ENCODE measurements at regions not wholly inside any gene's neighbourhood (a gene's known extent, or its start where the extent isn't known, plus 50 kb on each side); places are given as distances from the start of the nearest gene placed in this dataset.

DNA sequence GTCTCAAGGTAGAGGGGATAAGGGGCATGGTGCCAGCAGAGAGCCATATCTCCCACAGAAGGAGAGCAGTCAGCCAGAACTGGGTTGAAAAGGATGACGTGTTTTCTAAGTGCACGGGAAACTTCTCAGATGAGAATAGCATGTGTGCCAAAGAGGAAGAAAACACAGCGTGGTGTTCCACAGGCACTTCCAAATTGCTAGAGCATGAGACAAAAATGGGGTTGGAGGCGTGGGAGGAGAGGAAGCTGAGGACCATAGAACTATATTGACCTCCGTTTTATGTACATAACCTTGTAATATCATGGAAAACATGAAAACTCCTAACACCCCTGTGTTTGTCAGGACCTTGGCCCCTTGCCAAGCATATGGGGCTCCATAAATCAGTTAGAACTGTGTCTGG is 682.7 kb upstream of the RAB6C start:
- DNase-seq (ENCODE audit: low read depth in 2 of 2): no peak

DNA sequence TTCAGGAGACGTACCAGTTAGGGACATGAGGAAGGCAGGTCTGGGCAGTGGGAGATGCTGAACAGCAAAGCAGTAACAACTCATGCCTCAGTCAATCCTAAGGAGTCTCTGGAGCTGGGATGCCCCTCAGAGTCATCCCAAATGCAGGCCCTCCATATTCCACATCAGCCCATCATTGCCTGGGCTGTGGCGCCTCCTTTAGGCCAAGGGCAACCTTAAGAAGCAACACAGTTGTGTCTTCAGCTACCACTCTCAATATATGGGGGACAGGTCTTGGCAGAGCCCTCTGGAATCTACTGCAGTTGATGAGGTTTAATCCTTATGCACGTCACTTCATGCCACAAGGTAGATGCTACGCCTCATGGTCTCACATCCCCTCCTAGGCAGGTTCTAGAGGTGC is 682.0 kb upstream of the RAB6C start:
- DNase-seq (ENCODE audit: low read depth in 2 of 2): no peak

DNA sequence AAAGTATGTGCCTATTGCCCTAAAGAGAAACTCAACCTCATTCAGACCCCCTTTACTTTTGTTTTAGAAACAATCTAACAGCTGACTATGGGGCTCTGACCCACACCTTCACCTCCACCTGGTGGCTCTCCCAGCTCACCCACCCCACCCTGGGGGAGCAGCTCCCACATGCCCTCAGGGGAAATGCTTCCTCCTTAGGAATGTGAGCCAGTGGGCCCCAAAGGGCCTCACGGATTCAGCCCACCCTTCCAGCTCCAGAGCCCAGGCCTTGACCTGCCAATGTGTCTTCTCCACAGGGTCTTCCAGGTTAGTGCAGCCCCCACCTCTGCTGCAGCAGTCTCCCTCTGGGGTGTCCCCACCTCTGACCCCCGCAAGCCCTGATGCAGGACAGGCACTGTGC is 680.1 kb upstream of the RAB6C start:
- no peak for DNase-seq (ENCODE audit: low read depth in 2 of 2)

DNA sequence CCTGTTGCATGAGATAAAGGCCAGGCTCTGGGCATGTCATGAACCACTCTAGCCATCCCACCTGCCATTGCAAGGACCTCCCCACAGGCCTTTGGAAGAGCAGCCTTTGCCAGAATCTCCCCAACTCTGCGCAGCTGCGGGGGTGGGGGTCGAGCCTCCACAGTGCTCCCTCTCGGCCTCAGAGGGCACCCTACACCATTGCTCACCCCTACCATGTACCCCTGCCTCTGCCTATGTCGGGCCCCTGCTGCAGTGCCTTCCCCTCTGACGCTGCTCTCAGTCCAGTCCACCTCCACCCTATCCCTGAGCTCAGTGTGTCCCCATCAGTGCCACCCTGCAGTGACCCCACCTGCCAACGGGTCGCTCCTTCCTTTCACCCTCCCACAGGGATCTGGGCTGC is 679.7 kb upstream of the RAB6C start:
- no peak for DNase-seq (ENCODE audit: low read depth in 2 of 2)

GRCh38 chr2:129300456-129300855 is 679.0 kb upstream of the RAB6C start:
- no peak for DNase-seq (ENCODE audit: low read depth in 2 of 2)

- DNase-seq (ENCODE audit: low read depth in 2 of 2): no peak
Observed at GRCh38 chr2:129301431-129301913, 678.0 kb upstream of the RAB6C start.

DNA sequence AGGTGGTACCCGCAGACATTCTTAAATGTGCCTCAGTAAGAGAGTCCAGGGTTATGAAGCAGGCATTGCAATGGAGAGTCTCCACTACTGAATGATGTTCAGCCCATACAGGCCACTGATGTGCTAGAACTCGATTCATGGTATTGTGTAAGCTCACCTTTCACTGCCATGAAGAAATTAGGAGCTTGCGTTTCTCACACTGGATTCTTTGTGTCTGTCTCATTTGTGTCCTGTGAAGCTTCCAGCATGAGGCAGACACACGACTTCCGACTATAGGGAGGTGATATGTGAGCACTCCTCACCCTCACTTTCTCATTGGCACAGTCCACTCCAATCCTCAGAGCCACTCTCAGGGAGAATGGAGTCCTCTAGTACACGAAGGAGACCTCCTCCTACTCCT is 677.4 kb upstream of the RAB6C start:
- no peak for DNase-seq (ENCODE audit: low read depth in 2 of 2)

- no peak for DNase-seq (ENCODE audit: low read depth in 2 of 2)
Observed at GRCh38 chr2:129302561-129303183, 676.8 kb upstream of the RAB6C start.

DNA sequence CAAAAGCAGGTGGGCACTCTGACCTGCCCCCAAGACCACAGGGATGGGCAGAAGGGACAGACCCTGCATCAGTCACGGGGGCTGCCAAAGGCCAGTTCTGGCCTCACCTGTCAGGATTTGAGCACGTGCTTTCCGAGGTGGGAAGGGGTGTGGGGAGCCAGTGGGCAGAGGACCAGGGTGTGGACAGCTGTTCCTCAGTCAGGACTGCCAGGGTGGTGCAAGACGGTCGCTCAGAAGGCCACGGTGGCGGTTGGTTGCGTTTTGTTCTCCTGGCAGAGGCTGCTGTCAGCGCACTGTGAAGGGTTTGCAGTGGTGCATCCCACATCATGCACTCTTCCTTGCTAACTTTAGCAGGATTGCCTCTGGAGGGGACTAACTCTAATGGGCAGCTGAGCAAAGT is 665.3 kb upstream of the RAB6C start:
- no peak for DNase-seq (ENCODE audit: low read depth in 2 of 2)

DNA sequence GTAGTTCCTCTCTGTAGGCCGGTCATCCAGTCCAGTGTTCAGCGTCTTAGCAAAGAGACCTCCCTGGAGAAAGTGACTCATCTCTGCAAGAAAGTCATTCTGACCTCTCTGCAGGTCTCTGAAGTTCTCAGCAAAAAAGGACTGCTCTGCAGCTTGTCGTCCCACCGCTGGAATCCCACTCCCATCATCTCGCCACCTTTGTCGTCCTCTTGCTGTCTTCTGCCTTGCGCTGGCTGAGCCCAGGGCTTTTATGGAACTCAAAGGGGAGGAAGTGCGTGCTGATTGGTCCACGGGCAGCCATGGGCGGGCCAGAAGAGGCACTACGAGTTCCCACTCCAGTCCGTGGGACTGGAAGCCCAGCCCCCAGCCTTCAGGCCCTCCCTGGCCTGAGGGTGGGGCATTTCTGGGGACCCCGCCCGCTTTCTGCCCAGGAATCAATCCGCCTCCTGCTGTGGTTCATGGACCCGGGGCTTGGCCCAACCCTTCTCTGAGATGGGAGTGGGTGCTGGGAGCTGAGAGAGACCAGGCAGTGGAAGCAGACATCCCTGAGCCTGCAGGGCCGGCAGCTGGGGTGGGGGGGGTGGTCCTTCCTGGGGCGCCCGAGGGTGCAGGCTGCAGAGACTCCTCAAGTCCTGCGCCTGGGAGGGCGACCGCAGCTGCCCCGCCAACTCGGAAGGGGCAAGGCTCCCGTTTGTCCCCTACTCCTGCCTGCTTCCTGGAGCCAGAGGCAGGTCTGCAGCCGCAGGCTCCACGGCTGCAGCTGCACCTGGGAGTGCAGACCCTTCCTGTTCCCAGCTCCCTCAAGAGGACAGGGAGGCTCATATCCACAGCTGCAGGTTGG is 660.7 kb upstream of the RAB6C start:
- no peak for DNase-seq (ENCODE audit: low read depth in 2 of 2)

DNA sequence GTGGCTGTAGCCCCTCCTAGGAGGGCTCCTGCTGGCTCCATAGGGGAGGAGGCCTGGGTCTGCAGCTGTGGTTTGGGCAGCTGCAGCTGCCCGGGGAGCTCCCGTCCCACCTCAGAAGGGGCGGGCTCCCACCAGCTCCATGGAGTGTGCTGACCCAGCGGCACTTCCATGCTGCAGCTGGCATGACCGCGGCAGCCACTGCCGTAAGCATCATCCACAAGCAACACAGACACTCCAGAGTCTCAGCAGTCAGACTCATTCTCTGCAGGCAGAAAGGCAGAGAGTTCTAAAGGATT is 660.1 kb upstream of the RAB6C start:
- no peak for DNase-seq (ENCODE audit: low read depth in 2 of 2)

- no peak for DNase-seq (ENCODE audit: low read depth in 2 of 2)
Observed at GRCh38 chr2:129320288-129320687, 659.2 kb upstream of the RAB6C start.

- DNase-seq (ENCODE audit: low read depth in 2 of 2): no peak
Observed at GRCh38 chr2:129324349-129324748, 655.1 kb upstream of the RAB6C start.

- DNase-seq (ENCODE audit: low read depth in 2 of 2): no peak
Observed at GRCh38 chr2:129325151-129325550, 654.3 kb upstream of the RAB6C start.

DNA sequence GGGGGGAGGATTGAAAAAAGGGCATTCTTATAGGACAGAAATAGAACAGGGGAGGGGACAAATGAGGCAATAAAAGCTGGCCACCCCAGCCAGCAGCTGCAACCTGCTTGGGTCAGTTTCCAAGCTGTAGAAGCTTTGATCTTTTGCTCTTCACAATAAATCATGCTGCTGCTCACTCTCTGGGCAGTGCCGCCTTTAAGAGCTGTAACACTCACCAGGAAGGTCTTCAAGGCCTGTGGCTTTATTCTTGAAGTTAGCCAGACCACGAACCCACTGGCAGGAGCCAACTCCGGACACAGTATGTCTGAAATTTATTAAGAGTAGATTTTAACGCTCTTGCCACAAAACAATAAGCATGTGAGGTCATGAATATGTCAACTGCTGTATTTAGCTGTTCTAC is 649.9 kb upstream of the RAB6C start:
- DNase-seq (ENCODE audit: low read depth in 2 of 2): no peak

DNA sequence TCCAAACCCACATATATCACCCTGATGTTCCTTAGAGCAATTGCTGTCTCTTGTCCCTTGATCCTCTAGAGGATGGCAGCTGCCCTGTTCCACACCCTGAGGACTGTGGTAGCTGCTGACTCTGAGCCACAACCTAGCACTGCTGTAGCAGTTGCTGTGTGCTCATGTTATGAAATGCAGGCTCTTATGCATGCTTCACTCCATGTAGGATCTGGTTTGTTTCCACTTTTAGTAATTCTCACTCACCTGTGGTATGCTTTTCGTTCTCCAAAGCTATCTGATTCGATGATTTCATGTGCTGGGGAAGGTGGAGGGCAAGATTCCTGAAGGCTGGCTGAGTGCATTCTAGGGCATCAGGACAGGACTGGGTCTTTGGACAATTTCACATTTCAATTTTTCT is 649.0 kb upstream of the RAB6C start:
- no peak for DNase-seq (ENCODE audit: low read depth in 2 of 2)

GRCh38 chr2:129331638-129332037 is 647.8 kb upstream of the RAB6C start:
- no peak for DNase-seq (ENCODE audit: low read depth in 2 of 2)

DNA sequence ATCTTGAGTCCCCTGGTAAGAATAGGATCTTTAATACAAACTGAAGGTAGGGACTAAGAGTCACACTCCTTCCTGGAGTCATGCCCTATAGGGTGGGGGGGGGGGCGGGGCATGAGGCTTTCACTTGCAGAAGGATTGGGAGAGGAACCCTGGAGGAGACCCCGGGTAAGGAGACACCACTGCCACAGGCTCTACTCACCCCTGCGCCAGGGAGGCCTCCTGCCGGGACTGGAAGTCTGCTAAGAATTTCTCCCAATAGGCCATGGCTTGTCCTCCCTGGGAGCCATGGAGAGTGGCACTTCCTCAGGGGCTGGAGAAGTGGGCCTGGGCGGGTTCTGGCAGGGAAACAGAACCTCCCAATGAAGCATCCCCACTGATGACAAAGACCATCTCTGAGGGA is 645.3 kb upstream of the RAB6C start:
- DNase-seq (ENCODE audit: low read depth in 2 of 2): no peak

DNA sequence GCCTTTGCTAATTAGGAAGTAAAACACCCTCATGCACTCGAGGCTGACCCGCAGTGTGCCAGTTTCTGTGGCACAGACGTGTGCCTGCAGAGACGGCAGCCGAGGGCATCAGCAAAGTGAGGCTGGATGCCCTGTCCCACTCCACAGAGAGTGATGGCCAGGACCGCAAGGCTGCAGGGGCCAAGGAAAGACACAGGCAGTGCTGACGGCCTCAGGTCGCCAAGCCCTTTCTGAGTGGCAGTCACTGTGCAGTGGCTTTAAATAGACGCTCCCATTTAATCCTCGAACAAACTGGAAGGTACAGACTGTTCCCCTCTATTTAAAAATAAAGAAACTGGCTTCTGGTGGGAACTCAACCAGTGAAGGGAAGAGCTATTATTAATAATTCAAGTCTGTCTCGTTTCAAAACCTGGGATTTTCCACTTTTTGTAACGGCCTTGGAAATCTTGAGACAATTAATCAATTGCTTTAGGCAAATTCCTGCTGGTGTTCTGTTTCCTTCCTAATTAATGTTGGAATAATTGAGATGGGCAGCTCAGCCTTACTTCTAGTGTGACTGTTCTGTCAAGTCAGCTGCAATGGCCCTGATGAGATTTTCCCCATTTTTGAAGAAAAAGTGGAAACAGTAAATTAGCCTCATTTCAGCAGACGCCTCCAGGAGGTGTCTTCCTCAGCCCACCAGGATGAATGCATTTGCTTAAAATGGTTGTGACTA is 644.6 kb upstream of the RAB6C start:
- DNase-seq (ENCODE audit: low read depth in 2 of 2): no peak

- no peak for DNase-seq (ENCODE audit: low read depth in 2 of 2)
Observed at GRCh38 chr2:129336276-129336675, 643.2 kb upstream of the RAB6C start.

DNA sequence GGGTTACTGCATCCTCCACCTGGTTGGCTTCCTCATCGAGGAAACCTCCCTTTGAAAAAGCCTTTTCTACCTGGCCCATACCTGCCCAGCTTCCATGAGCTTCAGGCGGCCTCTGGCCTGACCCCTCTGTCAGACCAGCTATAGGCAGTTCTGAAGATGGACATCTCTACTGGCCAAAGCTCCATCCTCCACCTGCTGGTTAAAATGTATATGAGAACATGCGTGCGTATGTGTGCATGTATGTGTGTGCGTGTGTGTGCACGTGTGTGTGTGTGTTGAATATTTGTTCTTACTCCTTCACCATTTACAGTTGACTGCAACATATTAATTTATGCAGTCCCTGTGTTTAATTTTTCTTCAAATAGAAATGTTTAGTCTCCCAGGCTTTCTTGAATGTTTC is 642.4 kb upstream of the RAB6C start:
- DNase-seq (ENCODE audit: low read depth in 2 of 2): no peak

- DNase-seq (ENCODE audit: low read depth in 2 of 2): no peak
Observed at GRCh38 chr2:129345540-129345939, 633.9 kb upstream of the RAB6C start.
